Activated CD8-positive, alpha-beta T cell treated with anti-CD3 and anti-CD28 coated beads, Interleukin-2, amount 10 ng/mL, durations not matched to agents 7 days and 5 days (primary cell): ENCODE measurements at regions not wholly inside any gene's neighbourhood (a gene's known extent, or its start where the extent isn't known, plus 50 kb on each side); places are given as distances from the start of the nearest gene placed in this dataset.

Experiments used
- ATAC-seq: fragments of 150-1000 bp; cut with Tn5 transposase; one replicate; pipeline ENCODE4 v1.10.0; 2021; ENCODE audit warnings: moderate library complexity
- CTCF ChIA-PET: fragments of 350-600 bp; sonication (Branson Sonifier 250); formaldehyde crosslinking; loops from one replicate; lab custom pipeline; 2021; ENCODE audit warnings: antibody characterized with exemption; lab: Charles Lee
- POLR2A ChIA-PET: fragments of 350-600 bp; sonication (Branson Sonifier 250); formaldehyde crosslinking; loops from one replicate; lab custom pipeline; 2021; ENCODE audit warnings: antibody characterized with exemption; lab: Charles Lee
- DNase-seq: peaks from one replicate; pipeline ENCODE4 v3.0.0-alpha.2; 2020
- H3K27ac Mint-ChIP-seq: one replicate; pipeline ENCODE4 v1.8.0; 2021; ENCODE audit warnings: mild to moderate bottlenecking, mixed read lengths
- H3K27me3 Mint-ChIP-seq: one replicate; pipeline ENCODE4 v1.8.0; 2021; ENCODE audit warnings: low read depth, mixed read lengths
- H3K36me3 Mint-ChIP-seq: one replicate; pipeline ENCODE4 v1.8.0; 2021; ENCODE audit warnings: low read depth, mixed read lengths
- H3K4me1 Mint-ChIP-seq: one replicate; pipeline ENCODE4 v1.8.0; 2021; ENCODE audit warnings: low read depth, mixed read lengths
- H3K4me3 Mint-ChIP-seq: one replicate; pipeline ENCODE4 v1.8.0; 2021; ENCODE audit warnings: mild to moderate bottlenecking, mixed read lengths
- H3K9me3 Mint-ChIP-seq: one replicate; pipeline ENCODE4 v1.8.0; 2022; ENCODE audit warnings: mixed read lengths; ENCODE audit not compliant: insufficient read depth

GRCh38 chr6:62740171-62740570 is 454.1 kb upstream of the KHDRBS2 start:
- ChIA-PET POLR2A (no interaction called here), CTCF (no interaction called here)
- Mint-ChIP-seq H3K4me1 (no peaks in the 10 kb centered on the region), H3K4me3 (no peak overlapping the region), H3K36me3 (no peaks in the 10 kb centered on the region), H3K9me3 (peaks cover 8% of the 10 kb centered on the region), H3K27ac (no peak overlapping the region), H3K27me3 (no peaks in the 10 kb centered on the region)
- no peak for DNase-seq
- ATAC-seq = no peak

- Mint-ChIP-seq H3K27ac (no peak overlapping the region), H3K9me3 (peaks cover 8% of the 10 kb centered on the region), H3K4me1 (no peaks in the 10 kb centered on the region), H3K4me3 (no peak overlapping the region), H3K36me3 (no peaks in the 10 kb centered on the region), H3K27me3 (no peaks in the 10 kb centered on the region)
- ATAC-seq (no peak), DNase-seq (no peak)
- CTCF ChIA-PET = no interaction called here
- POLR2A ChIA-PET = no interaction called here
Observed at GRCh38 chr6:62737792-62738191, 451.8 kb upstream of the KHDRBS2 start.

- Mint-ChIP-seq H3K36me3 (no peaks in the 10 kb centered on the region), H3K4me1 (no peaks in the 10 kb centered on the region), H3K27ac (no peak overlapping the region), H3K9me3 (peaks cover 16% of the 10 kb centered on the region), H3K4me3 (no peak overlapping the region), H3K27me3 (no peaks in the 10 kb centered on the region)
- POLR2A ChIA-PET = no interaction called here
- no peak for DNase-seq
- no peak for ATAC-seq
- CTCF ChIA-PET = no interaction called here
Observed at GRCh38 chr6:62721408-62721807, 435.4 kb upstream of the KHDRBS2 start.

GRCh38 chr6:62716719-62717118 is 430.7 kb upstream of the KHDRBS2 start:
- H3K9me3 Mint-ChIP-seq = peaks cover 8% of the 10 kb centered on the region
- H3K27ac Mint-ChIP-seq = no peak overlapping the region
- DNase-seq (no peak), ATAC-seq (no peak)
- H3K4me3 Mint-ChIP-seq = no peak overlapping the region
- no peaks in the 10 kb centered on the region for H3K27me3 Mint-ChIP-seq
- CTCF ChIA-PET = no interaction called here
- no peaks in the 10 kb centered on the region for H3K36me3 Mint-ChIP-seq
- H3K4me1 Mint-ChIP-seq = no peaks in the 10 kb centered on the region
- POLR2A ChIA-PET = no interaction called here

GRCh38 chr6:62714112-62714511 is 428.1 kb upstream of the KHDRBS2 start:
- H3K4me3 Mint-ChIP-seq = no peak overlapping the region
- H3K9me3 Mint-ChIP-seq = peaks cover 9% of the 10 kb centered on the region
- H3K4me1 Mint-ChIP-seq = no peaks in the 10 kb centered on the region
- ChIA-PET CTCF (no interaction called here), POLR2A (no interaction called here)
- H3K27ac Mint-ChIP-seq = no peak overlapping the region
- no peaks in the 10 kb centered on the region for H3K36me3 Mint-ChIP-seq
- H3K27me3 Mint-ChIP-seq = no peaks in the 10 kb centered on the region
- ATAC-seq (no peak), DNase-seq (no peak)

- DNase-seq (no peak), ATAC-seq (no peak)
- ChIA-PET CTCF (no interaction called here), POLR2A (no interaction called here)
- peaks cover 7% of the 10 kb centered on the region for H3K9me3 Mint-ChIP-seq
- H3K27me3 Mint-ChIP-seq = no peaks in the 10 kb centered on the region
- H3K27ac Mint-ChIP-seq = no peak overlapping the region
- no peak overlapping the region for H3K4me3 Mint-ChIP-seq
- no peaks in the 10 kb centered on the region for H3K4me1 Mint-ChIP-seq
- H3K36me3 Mint-ChIP-seq = no peaks in the 10 kb centered on the region
Observed at GRCh38 chr6:62711750-62712149, 425.7 kb upstream of the KHDRBS2 start.

GRCh38 chr6:62707914-62708313 is 421.9 kb upstream of the KHDRBS2 start:
- no peak overlapping the region for H3K27ac Mint-ChIP-seq
- no peaks in the 10 kb centered on the region for H3K36me3 Mint-ChIP-seq
- ATAC-seq (no peak), DNase-seq (no peak)
- H3K9me3 Mint-ChIP-seq = peaks cover 25% of the 10 kb centered on the region
- no peak overlapping the region for H3K4me3 Mint-ChIP-seq
- no peaks in the 10 kb centered on the region for H3K4me1 Mint-ChIP-seq
- POLR2A ChIA-PET = interaction anchor here (0.6 kb wide), 1 partner anchor 566 kb away, joined by 3 read pairs; no protein-coding TSS in a partner anchor
- CTCF ChIA-PET = no interaction called here
- H3K27me3 Mint-ChIP-seq = no peaks in the 10 kb centered on the region

- ATAC-seq (no peak), DNase-seq (no peak)
- H3K27me3 Mint-ChIP-seq = no peaks in the 10 kb centered on the region
- ChIA-PET POLR2A (no interaction called here), CTCF (no interaction called here)
- H3K4me1 Mint-ChIP-seq = no peaks in the 10 kb centered on the region
- H3K27ac Mint-ChIP-seq = no peak overlapping the region
- H3K4me3 Mint-ChIP-seq = no peak overlapping the region
- H3K9me3 Mint-ChIP-seq = peaks cover 25% of the 10 kb centered on the region
- no peaks in the 10 kb centered on the region for H3K36me3 Mint-ChIP-seq
Observed at GRCh38 chr6:62707156-62707555, 421.1 kb upstream of the KHDRBS2 start.

GRCh38 chr6:62683063-62683462 is 397.0 kb upstream of the KHDRBS2 start:
- H3K27ac Mint-ChIP-seq = no peak overlapping the region

GRCh38 chr6:62681108-62681507 is 395.1 kb upstream of the KHDRBS2 start:
- Mint-ChIP-seq H3K27me3 (no peaks in the 10 kb centered on the region), H3K9me3 (peaks cover 29% of the 10 kb centered on the region), H3K36me3 (no peaks in the 10 kb centered on the region), H3K27ac (no peak overlapping the region), H3K4me3 (no peak overlapping the region), H3K4me1 (no peaks in the 10 kb centered on the region)
- ChIA-PET CTCF (no interaction called here), POLR2A (no interaction called here)
- no peak for DNase-seq
- ATAC-seq = no peak

More at GRCh38 chr6:62683063-62683462, 397.0 kb upstream of the KHDRBS2 start:
- H3K4me1 Mint-ChIP-seq = no peaks in the 10 kb centered on the region
- POLR2A ChIA-PET = no interaction called here
- H3K27me3 Mint-ChIP-seq = no peaks in the 10 kb centered on the region
- H3K4me3 Mint-ChIP-seq = no peak overlapping the region
- CTCF ChIA-PET = no interaction called here
- no peaks in the 10 kb centered on the region for H3K36me3 Mint-ChIP-seq
- peaks cover 25% of the 10 kb centered on the region for H3K9me3 Mint-ChIP-seq
- no peak for ATAC-seq
- DNase-seq = no peak

- no peaks in the 10 kb centered on the region for H3K4me1 Mint-ChIP-seq
- H3K9me3 Mint-ChIP-seq = peaks cover 3% of the 10 kb centered on the region
- ChIA-PET CTCF (no interaction called here), POLR2A (no interaction called here)
- ATAC-seq (no peak), DNase-seq (no peak)
- no peaks in the 10 kb centered on the region for H3K27me3 Mint-ChIP-seq
- H3K4me3 Mint-ChIP-seq = no peak overlapping the region
- H3K36me3 Mint-ChIP-seq = no peaks in the 10 kb centered on the region
- no peak overlapping the region for H3K27ac Mint-ChIP-seq
Observed at GRCh38 chr6:62672989-62673388, 387.0 kb upstream of the KHDRBS2 start.

- POLR2A ChIA-PET = no interaction called here
- DNase-seq (no peak), ATAC-seq (no peak)
- Mint-ChIP-seq H3K9me3 (no peaks in the 10 kb centered on the region), H3K36me3 (no peaks in the 10 kb centered on the region), H3K4me3 (no peak overlapping the region), H3K27me3 (no peaks in the 10 kb centered on the region), H3K27ac (no peak overlapping the region), H3K4me1 (no peaks in the 10 kb centered on the region)
- CTCF ChIA-PET = no interaction called here
Observed at GRCh38 chr6:62670490-62671223, 384.6 kb upstream of the KHDRBS2 start.

- Mint-ChIP-seq H3K9me3 (no peaks in the 10 kb centered on the region), H3K4me1 (no peaks in the 10 kb centered on the region), H3K4me3 (no peak overlapping the region), H3K27ac (no peak overlapping the region), H3K27me3 (no peaks in the 10 kb centered on the region), H3K36me3 (no peaks in the 10 kb centered on the region)
- ChIA-PET POLR2A (no interaction called here), CTCF (no interaction called here)
- ATAC-seq = no peak
- DNase-seq = no peak
Observed at GRCh38 chr6:62669831-62670230, 383.8 kb upstream of the KHDRBS2 start.
